Trophoblast cell (in vitro differentiated cells and primary cell): ENCODE measurements at regions not wholly inside any gene's neighbourhood (a gene's known extent, or its start where the extent isn't known, plus 50 kb on each side); places are given as distances from the start of the nearest gene placed in this dataset.

Source experiments
- DNase-seq, 2 donors: peaks; one replicate each; pipeline ENCODE4 v3.0.0-alpha.2; 2016
- H2AFZ ChIP-seq: 2 replicates; pipeline ENCODE4 v1.6.1; 2013; ENCODE audit warnings: low read length, moderate library complexity, mild to moderate bottlenecking; ENCODE audit not compliant: insufficient read depth, poor library complexity
- H2AK5ac ChIP-seq: 2 replicates; pipeline ENCODE4 v1.6.1; 2013; ENCODE audit warnings: mild to moderate bottlenecking, low read length
- H2BK120ac ChIP-seq: 2 replicates; pipeline ENCODE4 v1.6.1; 2013; ENCODE audit warnings: low read length, mild to moderate bottlenecking, moderate library complexity; ENCODE audit not compliant: insufficient read depth, poor library complexity
- H2BK12ac ChIP-seq: 2 replicates; pipeline ENCODE4 v1.6.1; 2013; ENCODE audit warnings: mild to moderate bottlenecking, low read length, moderate library complexity
- H2BK5ac ChIP-seq: 2 replicates; pipeline ENCODE4 v1.6.1; 2013; ENCODE audit warnings: low read length, low read depth, moderate library complexity, mild to moderate bottlenecking; ENCODE audit not compliant: poor library complexity
- H3K14ac ChIP-seq: 2 replicates; pipeline ENCODE4 v1.6.1; 2013; ENCODE audit warnings: mild to moderate bottlenecking, low read length
- H3K18ac ChIP-seq: 2 replicates; pipeline ENCODE4 v1.6.1; 2013; ENCODE audit warnings: mild to moderate bottlenecking, low read length
- H3K23ac ChIP-seq: 2 replicates; pipeline ENCODE4 v1.6.1; 2013; ENCODE audit warnings: low read length
- H3K27ac ChIP-seq: 2 replicates; pipeline ENCODE4 v1.5.1; 2013; ENCODE audit warnings: low read depth, mild to moderate bottlenecking, inconsistent platforms, low read length, moderate library complexity
- H3K27me3 ChIP-seq: 2 replicates; pipeline ENCODE4 v1.6.1; 2013; ENCODE audit warnings: inconsistent platforms, mild to moderate bottlenecking, low read length, moderate library complexity; ENCODE audit not compliant: insufficient read depth
- H3K36me3 ChIP-seq, 2 experiments: 1 replicate in 1 of 2; 2 replicates in 1 of 2; pipeline ENCODE4 v1.6.1; 2013; ENCODE audit warnings: low read length in 2 of 2, mild to moderate bottlenecking in 2 of 2, moderate library complexity in 1 of 2; ENCODE audit not compliant: insufficient read depth in 2 of 2, control insufficient read depth in 1 of 2
- H3K4ac ChIP-seq: 2 replicates; pipeline ENCODE4 v1.6.1; 2013; ENCODE audit warnings: low read depth, mild to moderate bottlenecking, low read length, moderate library complexity
- H3K4me1 ChIP-seq, 2 experiments: 1 replicate in 1 of 2; 2 replicates in 1 of 2; pipeline ENCODE4 v1.6.1; 2013; ENCODE audit warnings: low read length in 2 of 2, mild to moderate bottlenecking in 2 of 2, moderate library complexity in 1 of 2; ENCODE audit not compliant: insufficient read depth in 2 of 2, control insufficient read depth in 1 of 2
- H3K4me2 ChIP-seq: 2 replicates; pipeline ENCODE4 v1.6.1; 2013; ENCODE audit warnings: inconsistent platforms, mild to moderate bottlenecking, low read length, moderate library complexity
- H3K4me3 ChIP-seq: 2 replicates; pipeline ENCODE4 v1.5.1; 2013; ENCODE audit warnings: mild to moderate bottlenecking, low read depth, low read length, inconsistent platforms
- H3K79me1 ChIP-seq: one replicate; pipeline ENCODE4 v1.6.1; 2013; ENCODE audit warnings: low read length
- H3K79me2 ChIP-seq: 2 replicates; pipeline ENCODE4 v1.6.1; 2013; ENCODE audit warnings: low read length, mild to moderate bottlenecking; ENCODE audit not compliant: control insufficient read depth, insufficient read depth, poor library complexity
- H3K9ac ChIP-seq: 2 replicates; pipeline ENCODE4 v1.6.1; 2013; ENCODE audit warnings: mild to moderate bottlenecking, low read length
- H3K9me3 ChIP-seq: 2 replicates; pipeline ENCODE4 v1.6.1; 2013; ENCODE audit warnings: low read depth, mild to moderate bottlenecking, control low read depth, inconsistent platforms, low read length; ENCODE audit not compliant: insufficient read depth
- H4K12ac ChIP-seq: 2 replicates; pipeline ENCODE4 v1.6.1; 2013; ENCODE audit warnings: low read depth, mild to moderate bottlenecking, low read length, moderate library complexity
- H4K8ac ChIP-seq: 2 replicates; pipeline ENCODE4 v1.6.1; 2013; ENCODE audit warnings: low read depth, mild to moderate bottlenecking, low read length, moderate library complexity
- H4K91ac ChIP-seq: one replicate; pipeline ENCODE4 v1.6.1; 2013; ENCODE audit warnings: low read depth, mild to moderate bottlenecking, low read length, moderate library complexity
- WGBS: extraction: QIAGEN DNeasy Blood & Tissue Kit; methylation state at CpG from one replicate; pipeline ENCODE4 v1.1.7; 2013; ENCODE audit warnings: missing lambda C conversion rate; ENCODE audit not compliant: insufficient read length, insufficient coverage; ENCODE audit errors: extremely low coverage; 5-methylcytosine and 5-hydroxymethylcytosine counted together

DNA sequence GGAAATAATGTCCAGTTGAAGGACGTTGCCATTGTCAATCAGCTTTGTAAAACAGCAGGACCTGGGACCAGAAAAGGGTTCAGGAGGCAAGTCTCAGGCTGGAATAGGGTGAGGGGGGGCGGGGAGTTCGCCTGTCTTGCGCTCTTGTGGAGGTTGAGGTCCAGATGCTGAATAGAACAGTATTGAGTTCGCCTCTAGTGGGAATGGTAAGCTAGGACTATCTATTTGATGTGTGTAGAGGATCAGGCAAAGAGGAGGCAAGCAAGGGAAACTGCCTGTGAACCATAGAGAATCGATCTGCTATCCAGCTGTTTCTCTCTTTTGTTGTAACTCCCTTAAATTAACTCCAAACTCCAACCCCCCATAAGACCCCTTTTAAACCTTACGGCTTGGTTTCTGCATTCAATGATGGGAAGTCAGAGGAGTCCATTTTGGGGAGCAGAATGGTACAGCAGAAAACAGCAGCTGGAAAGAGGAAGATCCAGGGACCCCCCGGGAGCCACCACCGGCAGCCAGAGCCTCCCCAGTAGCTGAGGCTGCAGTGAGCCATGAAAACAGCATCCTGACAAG is 133.7 kb downstream of the SLC28A3 start:
- Histone ChIP-seq H2AFZ (no peak overlapping the region), H3K14ac (no peak overlapping the region), H4K12ac (no peak overlapping the region), H3K23ac (no peak overlapping the region), H3K4me1 (no peaks in the 10 kb centered on the region), H2AK5ac (no peak overlapping the region), H3K9ac (no peak overlapping the region), H3K36me3 (no peaks in the 10 kb centered on the region), H3K4me3 (no peak overlapping the region), H2BK5ac (no peak overlapping the region), H4K8ac (no peak overlapping the region), H3K4me2 (no peak overlapping the region), H3K79me1 (no peaks in the 10 kb centered on the region), H3K79me2 (no peaks in the 10 kb centered on the region), H3K4ac (no peak overlapping the region), H3K27me3 (no peaks in the 10 kb centered on the region), H3K18ac (no peak overlapping the region), H3K9me3 (peaks cover 3% of the 10 kb centered on the region), H2BK120ac (no peak overlapping the region), H2BK12ac (no peak overlapping the region), H4K91ac (no peak overlapping the region), H3K27ac (no peak overlapping the region)
- DNase-seq, result no peak
- WGBS, result no CpG with 5 or more reads among the region's 9 CpGs

DNA sequence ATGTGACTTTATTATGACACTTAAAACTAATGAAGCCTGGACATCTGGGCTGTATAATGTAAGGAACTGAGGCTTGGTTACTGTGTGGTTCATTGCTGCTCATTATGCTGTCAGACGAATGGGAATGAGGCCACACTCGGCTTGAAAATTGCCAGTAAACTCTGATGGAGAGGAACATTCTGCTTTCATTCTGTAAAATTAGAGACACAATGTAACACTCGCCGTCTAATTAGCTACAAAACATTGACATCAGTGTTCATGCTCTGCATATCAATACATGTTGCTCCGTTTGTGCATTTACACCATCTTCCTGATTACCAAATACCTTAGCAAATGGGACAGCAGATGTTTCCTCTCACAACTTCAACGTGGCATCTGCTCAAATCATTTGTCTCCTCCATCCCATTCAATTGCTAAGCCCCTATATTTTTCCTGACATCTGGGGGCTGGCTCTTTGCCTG is 133.0 kb downstream of the SLC28A3 start:
- no peak overlapping the region for H4K12ac ChIP-seq
- H3K4me3 ChIP-seq, result no peak overlapping the region
- H3K27me3 ChIP-seq, result no peaks in the 10 kb centered on the region
- no peak overlapping the region for H3K4me2 ChIP-seq
- no peak overlapping the region for H3K18ac ChIP-seq
- H3K36me3 ChIP-seq, result no peaks in the 10 kb centered on the region
- no peak overlapping the region for H2AFZ ChIP-seq
- no peak overlapping the region for H2BK12ac ChIP-seq
- WGBS, result no CpG with 5 or more reads among the region's 6 CpGs
- no peak overlapping the region for H4K8ac ChIP-seq
- H3K9ac ChIP-seq, result no peak overlapping the region
- no peak overlapping the region for H2BK5ac ChIP-seq
- H3K79me2 ChIP-seq, result no peaks in the 10 kb centered on the region
- H3K4ac ChIP-seq, result no peak overlapping the region
- no peak for DNase-seq
- no peak overlapping the region for H3K23ac ChIP-seq
- no peaks in the 10 kb centered on the region for H3K79me1 ChIP-seq
- no peak overlapping the region for H3K27ac ChIP-seq
- H3K4me1 ChIP-seq, result no peaks in the 10 kb centered on the region
- H2AK5ac ChIP-seq, result no peak overlapping the region
- no peak overlapping the region for H4K91ac ChIP-seq
- H3K9me3 ChIP-seq, result peaks cover 3% of the 10 kb centered on the region
- H3K14ac ChIP-seq, result no peak overlapping the region
- H2BK120ac ChIP-seq, result no peak overlapping the region

DNA sequence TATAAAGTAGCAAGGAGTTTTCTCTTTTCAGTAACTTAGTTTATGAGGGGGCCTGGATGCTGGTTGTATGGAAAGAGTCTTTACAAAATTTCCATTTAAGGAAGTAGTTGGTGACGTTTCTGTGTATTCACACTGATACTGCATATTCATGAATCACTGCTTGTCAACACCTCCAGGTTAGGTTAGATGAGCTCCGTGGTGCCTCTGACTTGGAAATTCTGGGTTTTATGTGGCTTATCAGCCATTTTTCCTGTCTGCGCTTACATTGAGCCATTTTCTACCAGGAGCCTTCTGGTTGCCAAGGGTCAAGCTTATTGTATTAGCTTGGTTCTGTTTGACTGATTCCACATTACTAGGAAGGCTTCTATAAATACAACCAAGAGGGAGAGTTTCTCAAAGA is 128.3 kb downstream of the SLC28A3 start:
- Histone ChIP-seq H3K4me1 (no peaks in the 10 kb centered on the region), H3K23ac (no peak overlapping the region)

DNA sequence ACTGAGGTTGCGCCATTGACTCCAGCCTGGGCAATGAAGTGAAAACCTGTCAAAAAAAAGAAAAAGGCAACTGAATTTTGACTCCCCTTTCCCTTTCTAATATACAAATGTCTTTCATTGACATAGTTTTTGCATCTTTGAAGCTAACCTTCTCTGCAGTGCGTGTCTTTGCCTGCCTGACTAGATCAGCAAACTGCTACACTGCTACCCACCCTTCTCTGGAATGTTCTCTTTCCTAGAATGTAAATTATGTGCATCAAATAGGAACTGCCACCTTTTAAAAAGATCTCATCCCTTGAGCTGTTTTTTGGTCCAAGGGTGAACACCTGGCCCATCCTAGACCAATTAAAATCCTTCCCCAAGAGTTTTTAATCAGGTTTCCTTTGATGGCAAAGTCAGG is 127.6 kb downstream of the SLC28A3 start:
- no peaks in the 10 kb centered on the region for H3K79me2 ChIP-seq
- H3K14ac ChIP-seq, result no peak overlapping the region
- no peak overlapping the region for H2AK5ac ChIP-seq
- H3K36me3 ChIP-seq, result no peaks in the 10 kb centered on the region
- H3K27me3 ChIP-seq, result no peaks in the 10 kb centered on the region
- H3K4me3 ChIP-seq, result no peak overlapping the region
- H2AFZ ChIP-seq, result no peak overlapping the region
- no peak overlapping the region for H3K18ac ChIP-seq
- no peak overlapping the region for H4K12ac ChIP-seq
- no peak overlapping the region for H3K23ac ChIP-seq
- H4K91ac ChIP-seq, result no peak overlapping the region
- DNase-seq, result no peak
- H4K8ac ChIP-seq, result no peak overlapping the region
- H3K4me1 ChIP-seq, result no peaks in the 10 kb centered on the region
- no peak overlapping the region for H3K4me2 ChIP-seq
- H2BK5ac ChIP-seq, result no peak overlapping the region
- no peak overlapping the region for H2BK12ac ChIP-seq
- H3K9me3 ChIP-seq, result no peaks in the 10 kb centered on the region
- H3K4ac ChIP-seq, result no peak overlapping the region
- H2BK120ac ChIP-seq, result no peak overlapping the region
- no peaks in the 10 kb centered on the region for H3K79me1 ChIP-seq
- no peak overlapping the region for H3K27ac ChIP-seq
- no peak overlapping the region for H3K9ac ChIP-seq
- WGBS, result no CpG with 5 or more reads among the region's 2 CpGs

More for the DNA sequence above, 128.3 kb downstream of the SLC28A3 start:
- Histone ChIP-seq H2BK120ac (no peak overlapping the region), H4K8ac (no peak overlapping the region), H3K4me3 (no peak overlapping the region), H3K18ac (no peak overlapping the region), H3K79me2 (no peaks in the 10 kb centered on the region), H3K9me3 (no peaks in the 10 kb centered on the region), H3K79me1 (no peaks in the 10 kb centered on the region), H3K4ac (no peak overlapping the region), H3K9ac (no peak overlapping the region), H2AK5ac (no peak overlapping the region), H4K12ac (no peak overlapping the region), H3K14ac (no peak overlapping the region), H3K27me3 (no peaks in the 10 kb centered on the region), H3K36me3 (no peaks in the 10 kb centered on the region), H4K91ac (no peak overlapping the region), H2BK12ac (no peak overlapping the region), H3K4me2 (no peak overlapping the region), H2AFZ (no peak overlapping the region), H3K27ac (no peak overlapping the region), H2BK5ac (no peak overlapping the region)
- DNase-seq, result no peak
- no CpG with 5 or more reads among the region's 3 CpGs for WGBS
